HG02970 (cell line): ENCODE measurements at regions not wholly inside any gene's neighbourhood (a gene's known extent, or its start where the extent isn't known, plus 50 kb on each side); places are given as distances from the start of the nearest gene placed in this dataset.

Source experiments
- ATAC-seq: cut with Tn5 transposase; IDR thresholded peaks from one replicate; pipeline ENCODE4 v1.9.1; 2021; ENCODE audit warnings: mild to moderate bottlenecking, moderate library complexity, moderate number of reproducible peaks; ENCODE audit not compliant: unreplicated experiment, low FRiP score

- ATAC-seq: no peak
These were observed 1094.0 kb upstream of the B3GALT2 start for GRCh38 chr1:194280463-194280862.

- ATAC-seq: peak; percentile 65
These were observed 1093.6 kb upstream of the B3GALT2 start for GRCh38 chr1:194279975-194280374.

- ATAC-seq: peak; percentile 55
These were observed 1091.5 kb upstream of the B3GALT2 start for GRCh38 chr1:194277927-194278326.

- no peak for ATAC-seq
These were observed 1087.2 kb upstream of the B3GALT2 start for GRCh38 chr1:194273660-194274059.

GRCh38 chr1:194268839-194269238 is 1082.4 kb upstream of the B3GALT2 start:
- ATAC-seq: no peak

GRCh38 chr1:194267021-194267420 is 1080.6 kb upstream of the B3GALT2 start:
- no peak for ATAC-seq

- no peak for ATAC-seq
These were observed 1069.6 kb upstream of the B3GALT2 start for GRCh38 chr1:194256010-194256409.

GRCh38 chr1:194252199-194252598 is 1065.8 kb upstream of the B3GALT2 start:
- no peak for ATAC-seq

GRCh38 chr1:194241215-194241614 is 1054.8 kb upstream of the B3GALT2 start:
- no peak for ATAC-seq

GRCh38 chr1:194233069-194233468 is 1046.7 kb upstream of the B3GALT2 start:
- no peak for ATAC-seq

GRCh38 chr1:194230351-194231144 is 1044.1 kb upstream of the B3GALT2 start:
- no peak for ATAC-seq

- no peak for ATAC-seq
These were observed 1042.0 kb upstream of the B3GALT2 start for GRCh38 chr1:194228427-194228826.

GRCh38 chr1:194227161-194227560 is 1040.7 kb upstream of the B3GALT2 start:
- ATAC-seq: no peak

- ATAC-seq: no peak
These were observed 1039.4 kb upstream of the B3GALT2 start for GRCh38 chr1:194225821-194226220.

- no peak for ATAC-seq
These were observed 1037.2 kb upstream of the B3GALT2 start for GRCh38 chr1:194223596-194223995.

GRCh38 chr1:194215448-194215847 is 1029.0 kb upstream of the B3GALT2 start:
- no peak for ATAC-seq

GRCh38 chr1:194214735-194215134 is 1028.3 kb upstream of the B3GALT2 start:
- no peak for ATAC-seq

- no peak for ATAC-seq
These were observed 1023.5 kb upstream of the B3GALT2 start for GRCh38 chr1:194209920-194210319.

GRCh38 chr1:194208674-194209073 is 1022.3 kb upstream of the B3GALT2 start:
- ATAC-seq: no peak

GRCh38 chr1:194196562-194196961 is 1010.1 kb upstream of the B3GALT2 start:
- ATAC-seq: no peak

- no peak for ATAC-seq
These were observed 1008.3 kb upstream of the B3GALT2 start for GRCh38 chr1:194194724-194195123.

GRCh38 chr1:194184974-194185373 is 998.6 kb upstream of the B3GALT2 start:
- no peak for ATAC-seq
